ENCODE measurements at regions not wholly inside any gene's neighbourhood (a gene's known extent, or its start where the extent isn't known, plus 50 kb on each side); places are given as distances from the start of the nearest gene placed in this dataset.

- Mint-ChIP-seq H3K36me3 (no peaks in the 10 kb centered on the region), H3K4me3 (no peak overlapping the region), H3K9me3 (no peaks in the 10 kb centered on the region), H3K27me3 (no peaks in the 10 kb centered on the region), H3K4me1 (peaks cover 9 to 19% (median 17%) of the 10 kb centered on the region in 4 donors), H3K27ac (no peak overlapping the region)
- ATAC-seq (ENCODE audit: low read depth in 2 of 2), result no peak
- Histone ChIP-seq H3K27ac (ENCODE audit: insufficient read depth, low read length, poor library complexity, severe bottlenecking) (no peak overlapping the region), H3K4me1 (ENCODE audit: control insufficient read depth, insufficient read depth, low read length, poor library complexity, severe bottlenecking) (peaks cover 17% of the 10 kb centered on the region), H3K27me3 (ENCODE audit: control insufficient read depth, insufficient read depth, low read length) (no peaks in the 10 kb centered on the region), H3K4me3 (ENCODE audit: low read depth, low read length) (no peak overlapping the region), H3K9me3 (ENCODE audit: control insufficient read depth in 2 of 2, low read length in 2 of 2) (no peaks in the 10 kb centered on the region), H3K36me3 (ENCODE audit: control insufficient read depth, insufficient read depth, low read length) (no peaks in the 10 kb centered on the region)
- no peak for DNase-seq
These were observed 210.4 kb upstream of the KRR1 start for GRCh38 chr12:75721796-75722195.

GRCh38 chr12:75720812-75721641 lies 209.6 kb upstream of the KRR1 start:
- Mint-ChIP-seq H3K4me1 (peaks cover 9 to 19% (median 17%) of the 10 kb centered on the region in 4 donors), H3K36me3 (no peaks in the 10 kb centered on the region), H3K27me3 (no peaks in the 10 kb centered on the region), H3K27ac (no peak overlapping the region), H3K4me3 (no peak overlapping the region), H3K9me3 (no peaks in the 10 kb centered on the region)
- Histone ChIP-seq H3K36me3 (ENCODE audit: control insufficient read depth, insufficient read depth, low read length) (no peaks in the 10 kb centered on the region), H3K4me3 (ENCODE audit: low read depth, low read length) (no peak overlapping the region), H3K9me3 (ENCODE audit: control insufficient read depth in 2 of 2, low read length in 2 of 2) (no peaks in the 10 kb centered on the region), H3K27ac (ENCODE audit: insufficient read depth, low read length, poor library complexity, severe bottlenecking) (no peak overlapping the region), H3K27me3 (ENCODE audit: control insufficient read depth, insufficient read depth, low read length) (no peaks in the 10 kb centered on the region), H3K4me1 (ENCODE audit: control insufficient read depth, insufficient read depth, low read length, poor library complexity, severe bottlenecking) (peaks cover 17% of the 10 kb centered on the region)
- no peak for ATAC-seq (ENCODE audit: low read depth in 2 of 2)
- no peak for DNase-seq

- Mint-ChIP-seq H3K9me3 (no peaks in the 10 kb centered on the region), H3K27me3 (no peaks in the 10 kb centered on the region), H3K4me1 (peaks cover 7 to 27% (median 10%) of the 10 kb centered on the region in 4 donors), H3K27ac (no peak overlapping the region), H3K4me3 (no peak overlapping the region), H3K36me3 (no peaks in the 10 kb centered on the region)
- Histone ChIP-seq H3K9me3 (ENCODE audit: control insufficient read depth in 2 of 2, low read length in 2 of 2) (no peaks in the 10 kb centered on the region), H3K4me3 (ENCODE audit: low read depth, low read length) (no peak overlapping the region), H3K4me1 (ENCODE audit: control insufficient read depth, insufficient read depth, low read length, poor library complexity, severe bottlenecking) (peaks cover 12% of the 10 kb centered on the region), H3K36me3 (ENCODE audit: control insufficient read depth, insufficient read depth, low read length) (no peaks in the 10 kb centered on the region), H3K27ac (ENCODE audit: insufficient read depth, low read length, poor library complexity, severe bottlenecking) (no peak overlapping the region), H3K27me3 (ENCODE audit: control insufficient read depth, insufficient read depth, low read length) (no peaks in the 10 kb centered on the region)
- no peak for ATAC-seq (ENCODE audit: low read depth in 2 of 2)
- no peak for DNase-seq
These were observed 206.5 kb upstream of the KRR1 start for GRCh38 chr12:75717902-75718301.

- DNase-seq, result no peak
- no peak overlapping the region for H3K27ac Mint-ChIP-seq
- no peaks in the 10 kb centered on the region for H3K9me3 ChIP-seq (ENCODE audit: control insufficient read depth in 2 of 2, low read length in 2 of 2)
- H3K4me3 ChIP-seq (ENCODE audit: low read depth, low read length), result no peak overlapping the region
- no peaks in the 10 kb centered on the region for H3K4me1 ChIP-seq (ENCODE audit: control insufficient read depth, insufficient read depth, low read length, poor library complexity, severe bottlenecking)
- H3K27ac ChIP-seq (ENCODE audit: insufficient read depth, low read length, poor library complexity, severe bottlenecking), result no peak overlapping the region
- no peaks in the 10 kb centered on the region for H3K9me3 Mint-ChIP-seq
- ATAC-seq (ENCODE audit: low read depth in 2 of 2), result no peak
- H3K36me3 Mint-ChIP-seq, result no peaks in the 10 kb centered on the region
- no peaks in the 10 kb centered on the region for H3K27me3 ChIP-seq (ENCODE audit: control insufficient read depth, insufficient read depth, low read length)
- H3K4me1 Mint-ChIP-seq, result peaks cover 0 to 15% (median 1%) of the 10 kb centered on the region in 4 donors
- no peaks in the 10 kb centered on the region for H3K27me3 Mint-ChIP-seq
- no peaks in the 10 kb centered on the region for H3K36me3 ChIP-seq (ENCODE audit: control insufficient read depth, insufficient read depth, low read length)
- H3K4me3 Mint-ChIP-seq, result no peak overlapping the region
These were observed 205.0 kb upstream of the KRR1 start for GRCh38 chr12:75716291-75717025.

GRCh38 chr12:75715682-75716081 lies 204.3 kb upstream of the KRR1 start:
- H3K27me3 Mint-ChIP-seq, result no peaks in the 10 kb centered on the region
- peaks cover 0 to 15% (median 1%) of the 10 kb centered on the region in 4 donors for H3K4me1 Mint-ChIP-seq
- H3K27me3 ChIP-seq (ENCODE audit: control insufficient read depth, insufficient read depth, low read length), result no peaks in the 10 kb centered on the region
- H3K9me3 Mint-ChIP-seq, result no peaks in the 10 kb centered on the region
- H3K27ac ChIP-seq (ENCODE audit: insufficient read depth, low read length, poor library complexity, severe bottlenecking), result no peak overlapping the region
- no peak overlapping the region for H3K4me3 ChIP-seq (ENCODE audit: low read depth, low read length)
- H3K9me3 ChIP-seq (ENCODE audit: control insufficient read depth in 2 of 2, low read length in 2 of 2), result no peaks in the 10 kb centered on the region
- H3K4me1 ChIP-seq (ENCODE audit: control insufficient read depth, insufficient read depth, low read length, poor library complexity, severe bottlenecking), result no peaks in the 10 kb centered on the region
- no peaks in the 10 kb centered on the region for H3K36me3 Mint-ChIP-seq
- ATAC-seq (ENCODE audit: low read depth in 2 of 2), result no peak
- no peak overlapping the region for H3K4me3 Mint-ChIP-seq
- no peaks in the 10 kb centered on the region for H3K36me3 ChIP-seq (ENCODE audit: control insufficient read depth, insufficient read depth, low read length)
- DNase-seq, result no peak
- H3K27ac Mint-ChIP-seq, result no peak overlapping the region

GRCh38 chr12:75715323-75715644 lies 203.9 kb upstream of the KRR1 start:
- Mint-ChIP-seq H3K36me3 (no peaks in the 10 kb centered on the region), H3K4me1 (peaks cover 0 to 15% (median under 1%) of the 10 kb centered on the region in 4 donors), H3K27me3 (no peaks in the 10 kb centered on the region), H3K4me3 (no peak overlapping the region), H3K27ac (no peak overlapping the region), H3K9me3 (no peaks in the 10 kb centered on the region)
- no peak for DNase-seq
- no peak overlapping the region for H3K27ac ChIP-seq (ENCODE audit: insufficient read depth, low read length, poor library complexity, severe bottlenecking)
- ATAC-seq (ENCODE audit: low read depth in 2 of 2), result no peak
- no peaks in the 10 kb centered on the region for H3K36me3 ChIP-seq (ENCODE audit: control insufficient read depth, insufficient read depth, low read length)
- H3K4me1 ChIP-seq (ENCODE audit: control insufficient read depth, insufficient read depth, low read length, poor library complexity, severe bottlenecking), result no peaks in the 10 kb centered on the region
- no peaks in the 10 kb centered on the region for H3K9me3 ChIP-seq (ENCODE audit: control insufficient read depth in 2 of 2, low read length in 2 of 2)
- H3K4me3 ChIP-seq (ENCODE audit: low read depth, low read length), result no peak overlapping the region
- H3K27me3 ChIP-seq (ENCODE audit: control insufficient read depth, insufficient read depth, low read length), result no peaks in the 10 kb centered on the region

- ATAC-seq (ENCODE audit: low read depth in 2 of 2), result no peak
- DNase-seq, result no peak
These were observed 203.3 kb upstream of the KRR1 start for GRCh38 chr12:75714462-75715322.

More at GRCh38 chr12:75714462-75715322, 203.3 kb upstream of the KRR1 start:
- Mint-ChIP-seq H3K27ac (no peak overlapping the region), H3K9me3 (peaks cover 0 to 1% (median 0%) of the 10 kb centered on the region in 7 donors), H3K27me3 (no peaks in the 10 kb centered on the region), H3K4me1 (peaks cover 0 to 15% (median 0%) of the 10 kb centered on the region in 4 donors), H3K4me3 (no peak overlapping the region), H3K36me3 (no peaks in the 10 kb centered on the region)
- Histone ChIP-seq H3K4me3 (ENCODE audit: low read depth, low read length) (no peak overlapping the region), H3K27me3 (ENCODE audit: control insufficient read depth, insufficient read depth, low read length) (no peaks in the 10 kb centered on the region), H3K27ac (ENCODE audit: insufficient read depth, low read length, poor library complexity, severe bottlenecking) (no peak overlapping the region), H3K4me1 (ENCODE audit: control insufficient read depth, insufficient read depth, low read length, poor library complexity, severe bottlenecking) (no peaks in the 10 kb centered on the region), H3K9me3 (ENCODE audit: control insufficient read depth in 2 of 2, low read length in 2 of 2) (no peaks in the 10 kb centered on the region), H3K36me3 (ENCODE audit: control insufficient read depth, insufficient read depth, low read length) (no peaks in the 10 kb centered on the region)

Measured in CD4-positive, CD25-positive, alpha-beta regulatory T cell (primary cell).